HuH-7.5 (cell line): ENCODE measurements at regions not wholly inside any gene's neighbourhood (a gene's known extent, or its start where the extent isn't known, plus 50 kb on each side); places are given as distances from the start of the nearest gene placed in this dataset.

ENCODE experiments used
- DNase-seq: peaks from one replicate; pipeline ENCODE4 v3.0.0; 2011; ENCODE audit warnings: low spot score

- DNase-seq: no peak
These were observed 260.3 kb upstream of the MOCS1 start for GRCh38 chr6:40194447-40195170.

- no peak for DNase-seq
These were observed 258.3 kb upstream of the MOCS1 start for GRCh38 chr6:40192516-40192915.

GRCh38 chr6:40188931-40189330 is 254.7 kb upstream of the MOCS1 start:
- no peak for DNase-seq

GRCh38 chr6:40187535-40188144 is 253.4 kb upstream of the MOCS1 start:
- no peak for DNase-seq

- DNase-seq: no peak
These were observed 251.2 kb upstream of the MOCS1 start for GRCh38 chr6:40185486-40185885.

- no peak for DNase-seq
These were observed 249.6 kb upstream of the MOCS1 start for GRCh38 chr6:40183902-40184301.

GRCh38 chr6:40181367-40181766 is 247.1 kb upstream of the MOCS1 start:
- DNase-seq: no peak

- DNase-seq: no peak
These were observed 246.0 kb upstream of the MOCS1 start for GRCh38 chr6:40180271-40180670.

GRCh38 chr6:40179496-40179895 is 245.2 kb upstream of the MOCS1 start:
- DNase-seq: no peak

- DNase-seq: no peak
These were observed 243.3 kb upstream of the MOCS1 start for GRCh38 chr6:40177598-40177997.

- DNase-seq: no peak
These were observed 241.9 kb upstream of the MOCS1 start for GRCh38 chr6:40176152-40176551.

- no peak for DNase-seq
These were observed 238.0 kb upstream of the MOCS1 start for GRCh38 chr6:40172272-40172671.

GRCh38 chr6:40171343-40171742 is 237.1 kb upstream of the MOCS1 start:
- no peak for DNase-seq

- DNase-seq: no peak
These were observed 236.6 kb upstream of the MOCS1 start for GRCh38 chr6:40170856-40171255.

- DNase-seq: no peak
These were observed 235.6 kb upstream of the MOCS1 start for GRCh38 chr6:40169878-40170277.

GRCh38 chr6:40166963-40167362 is 232.7 kb upstream of the MOCS1 start:
- no peak for DNase-seq

GRCh38 chr6:40165036-40165709 is 230.9 kb upstream of the MOCS1 start:
- DNase-seq: no peak

- DNase-seq: no peak
These were observed 230.1 kb upstream of the MOCS1 start for GRCh38 chr6:40164345-40164755.

- DNase-seq: no peak
These were observed 229.7 kb upstream of the MOCS1 start for GRCh38 chr6:40163924-40164323.

GRCh38 chr6:40162074-40162473 is 227.8 kb upstream of the MOCS1 start:
- no peak for DNase-seq

- DNase-seq: no peak
These were observed 226.6 kb upstream of the MOCS1 start for GRCh38 chr6:40160826-40161225.

GRCh38 chr6:40159865-40160264 is 225.6 kb upstream of the MOCS1 start:
- DNase-seq: no peak

GRCh38 chr6:40152701-40153436 is 218.6 kb upstream of the MOCS1 start:
- no peak for DNase-seq
